ENCODE measurements at regions not wholly inside any gene's neighbourhood (a gene's known extent, or its start where the extent isn't known, plus 50 kb on each side); places are given as distances from the start of the nearest gene placed in this dataset.

GRCh38 chr21:31609081-31609480 is 50.4 kb upstream of the SOD1 start:
- no peak for TF ChIP-seq CTCF (IDR thresholded peaks at IDR 0.05)
- Histone ChIP-seq H3K27ac (no peak overlapping the region), H3K4me3 (no peak overlapping the region)
- DNase-seq (ENCODE audit: low spot score): no peak

GRCh38 chr21:31607791-31608190 is 51.7 kb upstream of the SOD1 start:
- DNase-seq (ENCODE audit: low spot score): no peak
- no peak overlapping the region for H3K27ac ChIP-seq
- no peak overlapping the region for H3K4me3 ChIP-seq
- no peak for TF ChIP-seq CTCF (IDR thresholded peaks at IDR 0.05)

- no peak overlapping the region for H3K27ac ChIP-seq
- H3K4me3 ChIP-seq: no peak overlapping the region
- no peak for DNase-seq (ENCODE audit: low spot score)
- no peak for TF ChIP-seq CTCF (IDR thresholded peaks at IDR 0.05)
Observed at GRCh38 chr21:31606081-31606874, 53.2 kb upstream of the SOD1 start.

- no peak for DNase-seq (ENCODE audit: low spot score)
- H3K27ac ChIP-seq: no peak overlapping the region
- peak; percentile 67 for TF ChIP-seq CTCF (IDR thresholded peaks at IDR 0.05)
- H3K4me3 ChIP-seq: no peak overlapping the region
Observed at GRCh38 chr21:31604591-31605190, 54.8 kb upstream of the SOD1 start.

- Histone ChIP-seq H3K4me3 (no peak overlapping the region), H3K27ac (no peak overlapping the region)
- no peak for DNase-seq (ENCODE audit: low spot score)
- TF ChIP-seq CTCF (IDR thresholded peaks at IDR 0.05): no peak
Observed at GRCh38 chr21:31599563-31599962, 59.9 kb upstream of the SOD1 start.

- DNase-seq (ENCODE audit: low spot score): no peak
- no peak overlapping the region for H3K4me3 ChIP-seq
- no peak overlapping the region for H3K27ac ChIP-seq
- no peak for TF ChIP-seq CTCF (IDR thresholded peaks at IDR 0.05)
Observed at GRCh38 chr21:31599013-31599412, 60.5 kb upstream of the SOD1 start.

GRCh38 chr21:31597683-31598082 is 61.8 kb upstream of the SOD1 start:
- no peak for DNase-seq (ENCODE audit: low spot score)
- H3K27ac ChIP-seq: no peak overlapping the region
- no peak for TF ChIP-seq CTCF (IDR thresholded peaks at IDR 0.05)
- H3K4me3 ChIP-seq: no peak overlapping the region
